IMR-90 (cell line): ENCODE measurements at regions not wholly inside any gene's neighbourhood (a gene's known extent, or its start where the extent isn't known, plus 50 kb on each side); places are given as distances from the start of the nearest gene placed in this dataset. TPM values are rescaled to one million over a fixed set of nuclear protein-coding genes. Genes with fewer than 3 reads are reported as not detected.

Source experiments
- microRNA-seq, 2 experiments: library from miRNA; stranded (forward) in 1 of 2; unstranded in 1 of 2; fragments of 10-50 nt in 1 of 2; fragments of <30 nt in 1 of 2; gene quantifications in 1 of 2; microRNA quantifications in 1 of 2; one replicate each; pipeline versions ENCODE3 to v1.1.0; 2013 to 2020; ENCODE audit not compliant: insufficient read depth in 1 of 2, insufficient read length in 1 of 2, unreplicated experiment in 1 of 2
- small RNA-seq, 5 experiments: library from RNA; depleted of rRNA; stranded (forward); fragments of <200 nt; gene quantifications; one replicate each; pipeline ENCODE3, GENCODE V24; 2012

Small RNAs in the stretch of these regions (microRNA-seq; reads per million reads assigned to microRNA genes)
- gene RBBP4P6 (ENCODE audit: insufficient read depth, insufficient read length) = not detected

Small RNAs in the stretch of these regions (small RNA-seq; reads per million reads assigned to genes)
- 0 reads per million in 5 experiments for gene RBBP4P6
